ENCODE measurements at regions not wholly inside any gene's neighbourhood (a gene's known extent, or its start where the extent isn't known, plus 50 kb on each side); places are given as distances from the start of the nearest gene placed in this dataset.
"Not testable (repeated sequence)": the region's sequence is repeated elsewhere in the genome, so short reads cannot be mapped to it uniquely, and the experiment has no call there.

DNA sequence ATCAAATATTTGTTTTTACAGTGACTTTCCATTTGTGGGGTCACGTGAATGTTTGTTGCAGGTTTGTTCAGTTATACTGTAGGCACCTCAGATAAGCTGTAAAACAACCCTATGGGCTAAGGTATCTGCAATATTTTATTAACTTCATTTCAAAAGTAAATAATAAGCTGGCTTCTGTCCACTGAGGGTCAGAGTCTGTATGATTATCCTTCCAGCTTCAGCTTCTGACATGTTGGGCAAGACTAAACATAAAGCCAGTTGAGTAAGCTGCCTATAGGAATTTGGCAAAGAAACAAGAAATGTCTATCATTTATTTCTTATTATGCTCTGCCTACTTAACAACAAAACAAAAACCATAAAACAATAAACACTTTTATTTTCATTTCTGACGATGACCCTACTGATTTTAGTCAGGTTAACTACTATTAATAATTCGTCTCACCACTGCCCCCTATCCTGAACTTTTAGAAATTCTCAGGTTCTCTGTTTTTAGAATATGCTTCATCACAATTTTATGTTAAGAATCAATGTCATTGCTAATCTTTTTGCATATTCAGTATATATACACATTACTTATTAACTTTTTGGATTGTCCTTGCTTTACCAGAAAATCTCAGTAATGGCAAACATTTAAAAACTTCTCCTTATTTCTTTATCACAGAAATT, 413.6 kb upstream of the ADAMTSL1 start:
- Mint-ChIP-seq H3K36me3 (ENCODE audit: low read depth) (no peaks in the 10 kb centered on the region), H3K4me1 (ENCODE audit: low read depth) (no peaks in the 10 kb centered on the region), H3K4me3 (no peak overlapping the region), H3K27ac (no peak overlapping the region), H3K9me3 (no peaks in the 10 kb centered on the region), H3K27me3 (ENCODE audit: insufficient read depth) (peaks cover 2% of the 10 kb centered on the region)
- DNase-seq (ENCODE audit: low spot score) = no peak
- intact Hi-C loops (cut with micrococcal nuclease) = no loop called here

- Mint-ChIP-seq H3K4me1 (ENCODE audit: low read depth) (no peaks in the 10 kb centered on the region), H3K4me3 (no peak overlapping the region), H3K36me3 (ENCODE audit: low read depth) (no peaks in the 10 kb centered on the region), H3K27me3 (ENCODE audit: insufficient read depth) (peaks cover 2% of the 10 kb centered on the region), H3K27ac (no peak overlapping the region), H3K9me3 (no peaks in the 10 kb centered on the region)
- no peak for DNase-seq (ENCODE audit: low spot score)
- intact Hi-C loops (cut with micrococcal nuclease) = no loop called here
These were observed 412.6 kb upstream of the ADAMTSL1 start for GRCh38 chr9:18061332-18061731.

- Mint-ChIP-seq H3K4me1 (ENCODE audit: low read depth) (no peaks in the 10 kb centered on the region), H3K36me3 (ENCODE audit: low read depth) (no peaks in the 10 kb centered on the region), H3K9me3 (no peaks in the 10 kb centered on the region), H3K27ac (no peak overlapping the region), H3K27me3 (ENCODE audit: insufficient read depth) (peaks cover 2% of the 10 kb centered on the region), H3K4me3 (no peak overlapping the region)
- DNase-seq (ENCODE audit: low spot score) = no peak
- intact Hi-C loops (cut with micrococcal nuclease) = no loop called here
These were observed 412.1 kb upstream of the ADAMTSL1 start for GRCh38 chr9:18061856-18062255.

GRCh38 chr9:18063856-18064390, 410.0 kb upstream of the ADAMTSL1 start:
- Mint-ChIP-seq H3K27ac (no peak overlapping the region), H3K4me1 (ENCODE audit: low read depth) (no peaks in the 10 kb centered on the region)

GRCh38 chr9:18066608-18067007, 407.3 kb upstream of the ADAMTSL1 start:
- H3K36me3 Mint-ChIP-seq (ENCODE audit: low read depth); H3K4me1 Mint-ChIP-seq (ENCODE audit: low read depth); DNase-seq (ENCODE audit: low spot score); H3K27ac Mint-ChIP-seq; H3K27me3 Mint-ChIP-seq (ENCODE audit: insufficient read depth); H3K4me3 Mint-ChIP-seq; intact Hi-C loops (cut with micrococcal nuclease); H3K9me3 Mint-ChIP-seq: not testable (repeated sequence)

More at GRCh38 chr9:18063856-18064390, 410.0 kb upstream of the ADAMTSL1 start:
- peaks cover 2% of the 10 kb centered on the region for H3K27me3 Mint-ChIP-seq (ENCODE audit: insufficient read depth)
- no peaks in the 10 kb centered on the region for H3K36me3 Mint-ChIP-seq (ENCODE audit: low read depth)
- no peaks in the 10 kb centered on the region for H3K9me3 Mint-ChIP-seq
- H3K4me3 Mint-ChIP-seq = no peak overlapping the region
- no peak for DNase-seq (ENCODE audit: low spot score)
- intact Hi-C loops (cut with micrococcal nuclease) = no loop called here

GRCh38 chr9:18067548-18068120, 406.3 kb upstream of the ADAMTSL1 start:
- Mint-ChIP-seq H3K4me1 (ENCODE audit: low read depth) (no peaks in the 10 kb centered on the region), H3K4me3 (no peak overlapping the region), H3K36me3 (ENCODE audit: low read depth) (no peaks in the 10 kb centered on the region), H3K27ac (no peak overlapping the region), H3K9me3 (no peaks in the 10 kb centered on the region), H3K27me3 (ENCODE audit: insufficient read depth) (no peaks in the 10 kb centered on the region)
- DNase-seq (ENCODE audit: low spot score) = no peak
- intact Hi-C loops (cut with micrococcal nuclease) = no loop called here

- no peak for DNase-seq (ENCODE audit: low spot score)
- Mint-ChIP-seq H3K4me3 (no peak overlapping the region), H3K36me3 (ENCODE audit: low read depth) (no peaks in the 10 kb centered on the region), H3K4me1 (ENCODE audit: low read depth) (no peaks in the 10 kb centered on the region), H3K27me3 (ENCODE audit: insufficient read depth) (no peaks in the 10 kb centered on the region), H3K27ac (no peak overlapping the region), H3K9me3 (no peaks in the 10 kb centered on the region)
- intact Hi-C loops (cut with micrococcal nuclease) = no loop called here
These were observed 405.1 kb upstream of the ADAMTSL1 start for GRCh38 chr9:18068900-18069299.

DNA sequence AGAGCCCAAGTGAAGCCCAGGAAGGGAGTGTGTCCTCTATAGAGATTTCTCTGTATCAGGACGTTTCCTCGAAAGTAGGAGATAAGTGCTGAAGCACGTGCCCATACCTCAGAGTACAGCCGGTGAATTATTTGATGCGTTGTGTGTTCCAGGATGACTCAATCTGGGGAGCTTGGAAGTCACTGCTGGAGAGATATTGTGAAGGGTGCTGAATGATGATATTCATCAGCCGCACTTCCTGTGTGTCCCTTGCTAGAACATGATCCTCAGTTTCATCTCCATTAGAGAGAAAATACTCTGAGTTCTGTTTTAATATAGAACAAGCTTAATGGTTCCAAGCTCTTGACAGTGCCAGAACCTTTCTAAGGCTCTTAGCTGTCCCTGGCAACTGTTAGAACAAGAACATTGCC, 402.3 kb upstream of the ADAMTSL1 start:
- Mint-ChIP-seq H3K4me1 (ENCODE audit: low read depth) (no peaks in the 10 kb centered on the region), H3K9me3 (no peaks in the 10 kb centered on the region), H3K4me3 (no peak overlapping the region), H3K27ac (no peak overlapping the region), H3K36me3 (ENCODE audit: low read depth) (no peaks in the 10 kb centered on the region), H3K27me3 (ENCODE audit: insufficient read depth) (peaks cover 2% of the 10 kb centered on the region)
- intact Hi-C loops (cut with micrococcal nuclease) = no loop called here
- no peak for DNase-seq (ENCODE audit: low spot score)

GRCh38 chr9:18073002-18073401, 401.0 kb upstream of the ADAMTSL1 start:
- no peak overlapping the region for H3K4me3 Mint-ChIP-seq
- H3K36me3 Mint-ChIP-seq (ENCODE audit: low read depth) = no peaks in the 10 kb centered on the region
- no peak overlapping the region for H3K27ac Mint-ChIP-seq
- H3K9me3 Mint-ChIP-seq = no peaks in the 10 kb centered on the region
- DNase-seq (ENCODE audit: low spot score) = no peak
- intact Hi-C loops (cut with micrococcal nuclease) = no loop called here
- peaks cover 2% of the 10 kb centered on the region for H3K27me3 Mint-ChIP-seq (ENCODE audit: insufficient read depth)
- no peaks in the 10 kb centered on the region for H3K4me1 Mint-ChIP-seq (ENCODE audit: low read depth)

DNA sequence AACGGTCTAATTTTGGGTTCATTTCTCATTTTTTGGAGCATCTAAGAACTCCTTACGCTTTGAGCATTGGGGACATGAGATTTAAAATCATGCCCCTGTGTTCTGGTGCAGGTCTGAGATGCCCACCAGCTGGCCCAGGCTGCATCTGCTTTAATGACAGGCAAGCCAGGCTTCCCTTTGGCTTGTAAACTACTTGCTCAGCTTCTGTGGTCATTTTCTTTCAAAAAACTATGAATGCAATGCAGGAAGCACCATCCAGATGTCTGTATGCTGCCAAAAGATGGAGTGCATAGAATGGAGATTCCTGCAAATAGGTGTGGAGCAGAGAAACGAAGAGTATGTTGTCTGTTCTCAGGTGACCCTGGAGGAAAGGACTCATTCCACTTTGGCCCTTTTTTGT, 399.9 kb upstream of the ADAMTSL1 start:
- peaks cover 2% of the 10 kb centered on the region for H3K27me3 Mint-ChIP-seq (ENCODE audit: insufficient read depth)
- no peaks in the 10 kb centered on the region for H3K9me3 Mint-ChIP-seq
- H3K36me3 Mint-ChIP-seq (ENCODE audit: low read depth) = no peaks in the 10 kb centered on the region
- H3K4me3 Mint-ChIP-seq = no peak overlapping the region
- H3K27ac Mint-ChIP-seq = no peak overlapping the region
- no peak for DNase-seq (ENCODE audit: low spot score)
- intact Hi-C loops (cut with micrococcal nuclease) = no loop called here
- H3K4me1 Mint-ChIP-seq (ENCODE audit: low read depth) = no peaks in the 10 kb centered on the region

DNA sequence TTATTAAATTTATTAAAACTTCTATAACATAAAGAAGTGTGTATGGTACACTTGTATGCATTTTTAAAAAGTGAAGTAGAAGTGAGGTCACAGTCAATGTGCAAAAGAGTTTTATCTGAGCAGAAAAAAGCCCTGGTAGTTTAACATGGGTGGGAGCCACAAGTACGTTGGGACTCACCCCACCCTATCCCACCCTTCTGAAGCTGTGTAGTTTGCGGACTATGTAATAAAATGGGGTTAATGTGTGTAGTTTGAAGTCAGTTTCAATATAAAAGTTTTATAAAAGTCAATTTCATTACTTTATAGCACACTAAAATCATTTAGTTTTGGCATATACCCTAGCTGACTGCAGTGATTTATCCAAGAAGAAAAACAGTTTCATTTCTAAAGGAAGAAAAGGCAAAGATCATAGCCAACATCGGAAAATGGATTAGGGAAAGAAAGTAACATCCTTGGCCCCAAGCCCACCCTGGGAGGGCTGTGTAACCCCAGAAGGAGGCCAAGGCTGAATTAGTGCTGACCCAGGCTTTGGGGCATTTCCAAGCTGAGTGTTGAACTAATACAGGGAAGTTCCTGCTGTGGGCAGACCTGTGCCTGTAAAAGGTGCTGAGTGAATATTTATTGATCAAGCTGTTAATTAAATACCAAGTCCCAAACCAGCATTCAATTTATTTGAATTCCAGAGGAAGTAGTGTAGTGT, 398.6 kb upstream of the ADAMTSL1 start:
- Mint-ChIP-seq H3K4me3 (no peak overlapping the region), H3K27ac (no peak overlapping the region), H3K9me3 (no peaks in the 10 kb centered on the region), H3K36me3 (ENCODE audit: low read depth) (no peaks in the 10 kb centered on the region), H3K4me1 (ENCODE audit: low read depth) (no peaks in the 10 kb centered on the region), H3K27me3 (ENCODE audit: insufficient read depth) (peaks cover 2% of the 10 kb centered on the region)
- no peak for DNase-seq (ENCODE audit: low spot score)
- intact Hi-C loops (cut with micrococcal nuclease) = no loop called here

- no peak for DNase-seq (ENCODE audit: low spot score)
- Mint-ChIP-seq H3K27ac (no peak overlapping the region), H3K27me3 (ENCODE audit: insufficient read depth) (peaks cover 2% of the 10 kb centered on the region), H3K4me1 (ENCODE audit: low read depth) (no peaks in the 10 kb centered on the region), H3K9me3 (no peaks in the 10 kb centered on the region), H3K36me3 (ENCODE audit: low read depth) (no peaks in the 10 kb centered on the region), H3K4me3 (no peak overlapping the region)
- intact Hi-C loops (cut with micrococcal nuclease) = no loop called here
These were observed 395.8 kb upstream of the ADAMTSL1 start for GRCh38 chr9:18077941-18078678.

GRCh38 chr9:18092138-18092537, 381.8 kb upstream of the ADAMTSL1 start:
- no peaks in the 10 kb centered on the region for H3K36me3 Mint-ChIP-seq (ENCODE audit: low read depth)
- H3K27ac Mint-ChIP-seq = no peak overlapping the region
- no peaks in the 10 kb centered on the region for H3K4me1 Mint-ChIP-seq (ENCODE audit: low read depth)
- no peak overlapping the region for H3K4me3 Mint-ChIP-seq
- DNase-seq (ENCODE audit: low spot score) = no peak
- intact Hi-C loops (cut with micrococcal nuclease) = no loop called here
- no peaks in the 10 kb centered on the region for H3K27me3 Mint-ChIP-seq (ENCODE audit: insufficient read depth)
- no peaks in the 10 kb centered on the region for H3K9me3 Mint-ChIP-seq
